ENCODE measurements at regions not wholly inside any gene's neighbourhood (a gene's known extent, or its start where the extent isn't known, plus 50 kb on each side); places are given as distances from the start of the nearest gene placed in this dataset.

- no peak for TF ChIP-seq HDAC2 (IDR thresholded peaks at IDR 0.05; ENCODE audit: borderline replicate concordance in 1 of 2, low read depth in 2 of 2, low read length in 2 of 2)
Observed at GRCh38 chr21:41636636-41637630, 129.0 kb upstream of the TMPRSS2 start (continued).

All from H1 (cell line).